DMS 273 (cell line): ENCODE measurements at regions not wholly inside any gene's neighbourhood (a gene's known extent, or its start where the extent isn't known, plus 50 kb on each side); places are given as distances from the start of the nearest gene placed in this dataset.

ENCODE experiments used
- DNase-seq: peaks from one replicate; lab custom pipeline; 2025; ENCODE audit not compliant: unreplicated experiment; lab: John Stamatoyannopoulos, UW

- no peak for DNase-seq
These were observed 210.3 kb downstream of the MYCN start for GRCh38 chr2:16150456-16151280.

- DNase-seq = no peak
These were observed 209.2 kb downstream of the MYCN start for GRCh38 chr2:16149349-16150243.

DNA sequence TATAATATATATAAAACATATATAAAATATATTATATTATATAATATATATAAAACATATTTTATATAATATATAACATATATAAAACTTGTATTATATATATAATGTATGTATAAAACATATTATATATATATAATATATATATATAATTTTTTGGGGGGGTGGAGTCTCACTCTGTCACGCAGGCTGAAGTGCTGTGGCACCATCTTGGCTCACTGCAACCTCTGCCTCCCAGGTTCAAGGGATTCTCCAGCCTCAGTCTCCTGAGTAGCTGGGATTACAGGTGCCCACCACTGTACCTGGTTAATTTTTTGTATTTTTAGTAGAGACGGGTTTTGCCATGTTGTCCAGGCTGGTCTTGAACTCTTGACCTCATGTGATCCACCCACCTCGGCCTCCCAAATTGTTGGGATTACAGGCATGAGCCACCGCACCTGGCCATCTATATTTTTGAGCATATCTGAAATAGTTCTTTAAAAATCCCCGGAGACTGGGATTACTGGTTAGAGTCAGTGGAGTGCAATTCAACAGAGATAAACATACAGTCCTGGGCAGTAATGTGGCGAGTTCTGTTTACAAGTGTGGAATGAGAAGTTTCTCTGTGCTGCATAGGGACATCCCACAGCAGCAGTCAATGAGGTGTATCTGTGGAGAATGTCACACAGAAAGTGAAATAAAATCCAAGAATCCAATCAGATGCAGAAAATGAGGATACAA is 208.4 kb downstream of the MYCN start:
- DNase-seq = no peak

DNA sequence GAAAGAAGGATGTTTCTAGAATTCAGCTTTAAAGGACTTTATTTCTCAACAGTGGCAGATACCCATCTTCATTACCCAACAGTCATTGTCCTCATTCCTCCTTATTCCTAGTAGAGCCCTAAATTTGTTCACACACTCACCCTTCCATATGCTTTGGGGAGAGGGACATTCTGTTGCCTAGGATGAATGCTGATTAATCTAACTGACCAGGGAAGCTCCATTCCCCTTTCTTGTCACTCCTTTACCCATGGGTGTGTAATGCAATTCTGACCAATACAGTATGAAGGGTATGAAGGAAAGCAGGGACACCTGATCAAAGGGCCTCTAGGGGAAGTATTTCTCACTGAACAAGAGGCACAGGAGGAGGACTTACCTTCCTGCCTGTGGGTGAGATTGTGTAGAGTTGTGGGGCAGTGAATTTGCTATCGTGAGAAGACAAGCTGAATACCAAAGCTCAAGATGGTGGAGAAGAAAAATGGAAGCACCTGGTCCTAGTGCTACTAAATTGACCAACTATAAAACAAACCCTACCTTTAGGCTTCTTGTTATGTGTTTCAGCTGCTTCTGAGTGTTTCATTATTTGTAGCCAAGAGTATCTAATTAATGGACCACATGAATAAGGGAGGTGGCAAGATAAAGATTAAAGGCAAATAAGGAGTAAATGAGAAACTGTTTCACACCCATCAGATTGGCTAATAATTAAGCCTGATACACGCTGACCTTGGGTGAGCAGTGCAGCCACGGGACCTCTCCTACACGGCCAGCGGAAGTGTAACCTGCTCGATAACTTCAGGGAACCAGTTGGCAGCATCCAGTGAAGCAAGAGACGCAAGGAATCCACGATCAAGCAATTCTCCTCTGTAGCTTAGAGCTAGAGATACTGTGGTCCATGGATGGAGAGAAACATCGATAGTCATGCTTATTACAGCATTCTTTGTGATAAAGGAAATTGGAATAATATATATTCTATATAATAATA is 202.3 kb downstream of the MYCN start:
- no peak for DNase-seq

DNA sequence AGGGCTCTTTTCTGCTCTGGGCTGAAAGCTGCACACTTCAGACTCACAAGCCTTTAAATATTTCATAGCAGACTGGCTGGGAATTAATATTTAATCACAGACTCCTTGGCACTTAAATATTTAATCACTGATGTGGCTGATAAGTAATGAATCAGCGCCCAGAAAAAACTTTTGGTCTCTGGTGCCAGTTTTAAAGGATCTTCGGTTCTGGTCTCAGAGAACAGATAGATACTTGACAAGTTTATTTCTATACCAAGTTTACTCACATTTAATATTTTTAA is 201.2 kb downstream of the MYCN start:
- DNase-seq = no peak

- DNase-seq = no peak
These were observed 200.7 kb downstream of the MYCN start for GRCh38 chr2:16140771-16141640.

GRCh38 chr2:16139663-16140615 is 199.6 kb downstream of the MYCN start:
- DNase-seq = no peak

- DNase-seq = no peak
These were observed 198.7 kb downstream of the MYCN start for GRCh38 chr2:16138811-16139662.

- DNase-seq = no peak
These were observed 196.9 kb downstream of the MYCN start for GRCh38 chr2:16137080-16137755.

DNA sequence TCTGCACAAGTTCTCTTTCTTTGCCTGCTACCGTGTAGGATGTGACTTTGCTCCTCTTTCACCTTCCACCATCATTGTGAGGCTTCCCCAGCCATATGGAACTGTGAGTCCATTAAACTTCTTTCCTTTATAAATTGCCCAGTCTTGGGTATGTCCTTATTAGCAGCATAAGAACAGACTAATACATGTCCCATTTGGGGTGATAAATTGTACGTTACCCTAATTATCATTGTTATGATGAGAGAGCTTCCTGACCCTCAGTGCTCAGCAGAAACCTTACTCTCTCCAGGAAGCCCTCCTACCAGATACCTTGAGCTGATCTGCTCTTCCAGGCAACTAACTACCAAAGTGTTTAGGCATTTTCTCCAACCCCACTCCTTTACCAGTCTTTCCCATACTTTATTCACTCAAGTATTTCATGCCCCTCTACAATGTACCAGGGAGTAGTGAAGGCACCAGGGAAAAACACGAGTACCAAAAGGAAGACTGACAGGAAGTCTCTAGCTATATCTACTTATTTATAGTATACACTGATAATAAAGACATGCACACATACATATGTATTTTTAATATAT is 196.2 kb downstream of the MYCN start:
- no peak for DNase-seq

GRCh38 chr2:16135913-16136310 is 195.6 kb downstream of the MYCN start:
- no peak for DNase-seq

GRCh38 chr2:16135196-16135912 is 195.0 kb downstream of the MYCN start:
- no peak for DNase-seq

GRCh38 chr2:16134436-16135165 is 194.3 kb downstream of the MYCN start:
- DNase-seq = no peak

DNA sequence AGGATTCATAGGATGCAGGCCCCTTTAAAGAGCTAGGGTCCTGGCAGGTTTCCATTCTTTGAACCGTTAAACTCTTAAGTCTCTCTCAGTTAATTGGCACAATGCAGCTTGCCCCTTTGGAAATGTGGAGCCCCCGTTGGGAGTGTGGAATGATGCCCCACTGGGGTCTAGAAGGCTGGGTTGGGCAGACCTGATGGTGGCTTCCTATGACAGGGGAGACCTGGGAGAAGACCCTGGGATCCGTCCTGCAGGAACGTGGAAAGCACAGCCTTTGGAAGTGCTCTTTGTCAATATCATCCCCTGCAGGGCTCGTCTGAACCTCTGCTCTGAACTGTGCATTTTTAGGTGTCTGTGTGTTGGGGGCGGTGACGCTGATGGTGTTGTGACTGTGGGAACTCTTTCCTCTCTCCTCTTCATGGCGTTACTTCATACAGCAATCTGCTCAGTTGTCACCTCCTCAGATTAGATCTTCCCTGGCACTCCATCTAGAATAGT is 190.6 kb downstream of the MYCN start:
- DNase-seq = no peak

GRCh38 chr2:16130541-16130880 is 190.2 kb downstream of the MYCN start:
- no peak for DNase-seq
